K562 (cell line): ENCODE measurements at regions not wholly inside any gene's neighbourhood (a gene's known extent, or its start where the extent isn't known, plus 50 kb on each side); places are given as distances from the start of the nearest gene placed in this dataset.
"Not testable (repeated sequence)": the region's sequence is repeated elsewhere in the genome, so short reads cannot be mapped to it uniquely, and the experiment has no call there.

Experiments used
- CBFA2T3 ChIP-seq: fragments of 450-650 bp; IDR thresholded peaks from 2 replicates; pipeline ENCODE4 v1.6.1; 2017
- CBX8 ChIP-seq: fragments of 200-600 bp; sonication (generic); IDR thresholded peaks from 2 replicates; pipeline ENCODE4 v1.6.1; 2012; ENCODE audit warnings: borderline replicate concordance, mixed run types, low read depth, mild to moderate bottlenecking, moderate library complexity, mixed read lengths, low read length, control low read depth, inconsistent platforms; ENCODE audit not compliant: poor library complexity, severe bottlenecking; ENCODE audit errors: extremely low read depth
- CXXC5 ChIP-seq: fragments of 250-450 bp; sonication (Bioruptor Pico); IDR thresholded peaks from 2 replicates; pipeline ENCODE4 v1.8.0; 2022; ENCODE audit warnings: inconsistent platforms, mild to moderate bottlenecking, moderate library complexity
- FOXP4 ChIP-seq: sonication (generic); formaldehyde crosslinking; IDR thresholded peaks from 2 replicates; pipeline ENCODE4 v1.8.0; 2022; ENCODE audit warnings: mild to moderate bottlenecking, missing genetic modification reagents, borderline replicate concordance
- MAFG ChIP-seq: fragments of 450-650 bp; conservative IDR thresholded peaks from 2 replicates; pipeline ENCODE4 v1.6.1; 2016; ENCODE audit warnings: missing genetic modification characterization, missing compliant biosample characterization
- MAX ChIP-seq: sonication (generic); formaldehyde crosslinking; IDR thresholded peaks from 2 replicates; pipeline ENCODE4 v1.9.0; 2022; ENCODE audit warnings: mild to moderate bottlenecking, missing genetic modification reagents
- RBM14 ChIP-seq: fragments of 200-400 bp; formaldehyde crosslinking; IDR thresholded peaks from 2 replicates; pipeline ENCODE4 v1.6.1; 2018; ENCODE audit warnings: low read depth, mild to moderate bottlenecking, low read length, moderate library complexity, borderline replicate concordance; ENCODE audit not compliant: insufficient read depth
- SMAD3 ChIP-seq: fragments of 450-650 bp; formaldehyde crosslinking; conservative IDR thresholded peaks from 2 replicates; pipeline ENCODE4 v1.4.0; 2020; ENCODE audit warnings: mild to moderate bottlenecking
- SMC3 ChIP-seq: conservative IDR thresholded peaks from 2 replicates; pipeline ENCODE4 v1.6.1; 2011; ENCODE audit warnings: low read depth, low read length, improper control_type of control experiment; ENCODE audit not compliant: insufficient read depth
- THRB ChIP-seq: fragments of 450-650 bp; formaldehyde crosslinking; conservative IDR thresholded peaks from 2 replicates; pipeline ENCODE4 v1.4.0; 2022; ENCODE audit warnings: mild to moderate bottlenecking, missing genetic modification characterization

GRCh38 chr9:62918648-62919385 is 1729.0 kb downstream of the SPATA31A7 start:
- not testable (repeated sequence) for TF ChIP-seq THRB (CRISPR knock-in tag); SMAD3; MAX (CRISPR knock-in tag); RBM14; FOXP4 (CRISPR knock-in tag); CBX8; SMC3; CXXC5 (CRISPR knock-in tag); MAFG (tag); CBFA2T3
